ENCODE measurements at regions not wholly inside any gene's neighbourhood (a gene's known extent, or its start where the extent isn't known, plus 50 kb on each side); places are given as distances from the start of the nearest gene placed in this dataset.

GRCh38 chr2:37526323-37526722 is 145.1 kb downstream of the CDC42EP3 start (continued):
- TF ChIP-seq EZH2 (IDR thresholded peaks at IDR 0.05; ENCODE audit: borderline replicate concordance, low read depth, low read length) (no peak), RBM25 (IDR thresholded peaks at IDR 0.05; ENCODE audit: low read depth, low read length, severe bottlenecking) (peak; percentile 58), GTF2A2 (tag; IDR thresholded peaks at IDR 0.05) (no peak), MLLT1 (IDR thresholded peaks at IDR 0.05) (no peak), SMAD4 (CRISPR knock-in tag; conservative IDR thresholded peaks at IDR 0.05) (no peak), USF2 (CRISPR knock-in tag; IDR thresholded peaks at IDR 0.05) (peak; percentile 87), CBX8 (IDR thresholded peaks at IDR 0.05; ENCODE audit: borderline replicate concordance, extremely low read depth, low read depth, low read length, poor library complexity, severe bottlenecking) (no peak), FOS (IDR thresholded peaks at IDR 0.05; ENCODE audit: extremely low read depth, insufficient read length) (peak; percentile 21), RAD51 (IDR thresholded peaks at IDR 0.05; ENCODE audit: borderline replicate concordance, low read depth) (peak; percentile 98), CBFA2T2 (conservative IDR thresholded peaks at IDR 0.05) (peak; percentile 87), ZBTB8A (IDR thresholded peaks at IDR 0.05; ENCODE audit: partially characterized antibody) (no peak)

Measured in K562 (cell line).